Astrocyte (in vitro differentiated cells and primary cell): ENCODE measurements at regions not wholly inside any gene's neighbourhood (a gene's known extent, or its start where the extent isn't known, plus 50 kb on each side); places are given as distances from the start of the nearest gene placed in this dataset.

ENCODE experiments used
- DNase-seq: peaks from one replicate; pipeline ENCODE4 v3.0.0-alpha.2; 2010; ENCODE audit warnings: low read depth
- FAIRE-seq: peaks from 2 replicates; lab custom pipeline; 2011; peaks lifted over from hg19 to GRCh38; lab: Jason Lieb, UNC
- H2AFZ ChIP-seq: 2 replicates; pipeline ENCODE4 v1.6.0; 2012; ENCODE audit warnings: low read depth, low read length, inconsistent platforms
- H3K27ac ChIP-seq: 2 replicates; pipeline ENCODE4 v1.5.1; 2011; ENCODE audit warnings: low read depth, low read length, inconsistent platforms
- H3K27me3 ChIP-seq: 2 replicates; pipeline ENCODE4 v1.6.0; 2011; ENCODE audit warnings: low read length, inconsistent platforms; ENCODE audit not compliant: insufficient read depth
- H3K36me3 ChIP-seq: 2 replicates; pipeline ENCODE4 v1.5.1; 2011; ENCODE audit warnings: low read length, inconsistent platforms; ENCODE audit not compliant: insufficient read depth
- H3K4me1 ChIP-seq: 2 replicates; pipeline ENCODE4 v1.5.1; 2011; ENCODE audit warnings: low read length, inconsistent platforms; ENCODE audit not compliant: insufficient read depth
- H3K4me2 ChIP-seq: 2 replicates; pipeline ENCODE4 v1.6.0; 2012; ENCODE audit warnings: low read length, inconsistent platforms
- H3K4me3 ChIP-seq: 2 replicates; pipeline ENCODE4 v1.5.1; 2011; ENCODE audit warnings: low read depth, mild to moderate bottlenecking, low read length, inconsistent platforms; ENCODE audit not compliant: insufficient read depth
- H3K79me2 ChIP-seq: 2 replicates; pipeline ENCODE4 v1.6.0; 2012; ENCODE audit warnings: mild to moderate bottlenecking, low read length, inconsistent platforms; ENCODE audit not compliant: insufficient read depth
- H3K9ac ChIP-seq: 2 replicates; pipeline ENCODE4 v1.6.0; 2012; ENCODE audit warnings: mild to moderate bottlenecking, low read length, inconsistent platforms
- H3K9me3 ChIP-seq: 2 replicates; pipeline ENCODE4 v1.5.1; 2012; ENCODE audit warnings: low read depth, mild to moderate bottlenecking, low read length, inconsistent platforms; ENCODE audit not compliant: insufficient read depth
- H4K20me1 ChIP-seq: 2 replicates; pipeline ENCODE4 v1.6.0; 2012; ENCODE audit warnings: low read length, inconsistent platforms; ENCODE audit not compliant: insufficient read depth
- H3K27ac Mint-ChIP-seq: one replicate; pipeline ENCODE4 v1.8.0; 2021; ENCODE audit warnings: mild to moderate bottlenecking, mixed read lengths; ENCODE audit not compliant: unreplicated experiment
- H3K27me3 Mint-ChIP-seq: one replicate; pipeline ENCODE4 v1.8.0; 2021; ENCODE audit warnings: low read depth, mixed read lengths; ENCODE audit not compliant: unreplicated experiment
- H3K36me3 Mint-ChIP-seq: one replicate; pipeline ENCODE4 v1.8.0; 2021; ENCODE audit warnings: low read depth, mixed read lengths; ENCODE audit not compliant: unreplicated experiment
- H3K4me1 Mint-ChIP-seq: one replicate; pipeline ENCODE4 v1.8.0; 2021; ENCODE audit warnings: low read depth, mixed read lengths; ENCODE audit not compliant: unreplicated experiment
- H3K4me3 Mint-ChIP-seq: one replicate; pipeline ENCODE4 v1.8.0; 2021; ENCODE audit warnings: mild to moderate bottlenecking, moderate library complexity, mixed read lengths; ENCODE audit not compliant: unreplicated experiment
- H3K9me3 Mint-ChIP-seq: one replicate; pipeline ENCODE4 v1.8.0; 2021; ENCODE audit warnings: mild to moderate bottlenecking, mixed read lengths; ENCODE audit not compliant: unreplicated experiment
- CTCF ChIP-seq: IDR thresholded peaks from 2 replicates; pipeline ENCODE4 v1.5.1; 2011; ENCODE audit warnings: low read depth, mild to moderate bottlenecking, inconsistent platforms, low read length, moderate library complexity; ENCODE audit not compliant: insufficient read depth
- EZH2 ChIP-seq: IDR thresholded peaks from 2 replicates; pipeline ENCODE4 v1.6.1; 2012; ENCODE audit warnings: mild to moderate bottlenecking, low read length, inconsistent platforms; ENCODE audit not compliant: insufficient read depth

GRCh38 chr13:111912991-111913760, 153.8 kb upstream of the SOX1 start:
- no peaks in the 10 kb centered on the region for H3K27me3 ChIP-seq
- no peak overlapping the region for H3K27ac ChIP-seq
- no peak overlapping the region for H3K4me2 ChIP-seq
- H3K36me3 ChIP-seq = no peaks in the 10 kb centered on the region
- H4K20me1 ChIP-seq = no peaks in the 10 kb centered on the region
- no peak for TF ChIP-seq CTCF
- no peak for TF ChIP-seq EZH2
- no peaks in the 10 kb centered on the region for H3K79me2 ChIP-seq
- FAIRE-seq (no peak), DNase-seq (no peak)
- H3K36me3 Mint-ChIP-seq = peaks cover 2% of the 10 kb centered on the region
- H2AFZ ChIP-seq = no peak overlapping the region
- no peak overlapping the region for H3K9ac ChIP-seq
- H3K27me3 Mint-ChIP-seq = peaks cover 71% of the 10 kb centered on the region
- no peaks in the 10 kb centered on the region for H3K4me1 ChIP-seq
- H3K4me3 Mint-ChIP-seq = no peak overlapping the region
- H3K9me3 ChIP-seq = no peaks in the 10 kb centered on the region
- peaks cover 5% of the 10 kb centered on the region for H3K4me1 Mint-ChIP-seq
- no peak overlapping the region for H3K4me3 ChIP-seq
- H3K9me3 Mint-ChIP-seq = peaks cover 7% of the 10 kb centered on the region
- H3K27ac Mint-ChIP-seq = no peak overlapping the region

- H3K4me3 Mint-ChIP-seq = no peak overlapping the region
- no peaks in the 10 kb centered on the region for H4K20me1 ChIP-seq
- H3K27ac ChIP-seq = no peak overlapping the region
- no peaks in the 10 kb centered on the region for H3K27me3 ChIP-seq
- H3K9me3 Mint-ChIP-seq = peaks cover 7% of the 10 kb centered on the region
- H3K36me3 Mint-ChIP-seq = peaks cover 2% of the 10 kb centered on the region
- no peaks in the 10 kb centered on the region for H3K36me3 ChIP-seq
- no peak overlapping the region for H3K9ac ChIP-seq
- no peaks in the 10 kb centered on the region for H3K79me2 ChIP-seq
- FAIRE-seq = no peak
- peaks cover 70% of the 10 kb centered on the region for H3K27me3 Mint-ChIP-seq
- H3K4me3 ChIP-seq = no peak overlapping the region
- H3K4me1 ChIP-seq = no peaks in the 10 kb centered on the region
- H3K9me3 ChIP-seq = no peaks in the 10 kb centered on the region
- H3K4me2 ChIP-seq = no peak overlapping the region
- no peak overlapping the region for H2AFZ ChIP-seq
- TF ChIP-seq CTCF = no peak
- no peak overlapping the region for H3K27ac Mint-ChIP-seq
- peaks cover 5% of the 10 kb centered on the region for H3K4me1 Mint-ChIP-seq
- DNase-seq = no peak
Measured at GRCh38 chr13:111913761-111914140, 153.2 kb upstream of the SOX1 start.
